K562 (cell line): ENCODE measurements at regions not wholly inside any gene's neighbourhood (a gene's known extent, or its start where the extent isn't known, plus 50 kb on each side); places are given as distances from the start of the nearest gene placed in this dataset.

ENCODE experiments used
- ELF1 ChIP-seq: fragments of 200-800 bp; sonication (Bioruptor generic); IDR thresholded peaks from 2 replicates; pipeline ENCODE4 v1.6.1; 2016; ENCODE audit warnings: missing genetic modification characterization, missing compliant biosample characterization
- GATAD2B ChIP-seq: fragments of 450-650 bp; IDR thresholded peaks from 2 replicates; pipeline ENCODE4 v1.6.1; 2017; ENCODE audit warnings: mild to moderate bottlenecking, borderline replicate concordance
- KDM4B ChIP-seq, 2 experiments: fragments of 450-650 bp in 1 of 2; sonication (generic) in 1 of 2; IDR thresholded peaks; 2 replicates each; pipeline ENCODE4 v1.6.1; 2016 to 2017; ENCODE audit warnings: borderline replicate concordance in 2 of 2, antibody characterized with exemption in 1 of 2, low read depth in 1 of 2, mild to moderate bottlenecking in 1 of 2
- NR2C1 ChIP-seq, 2 experiments: fragments of 450-650 bp; IDR thresholded peaks; 2 replicates each; pipeline ENCODE4 v1.6.1; 2017; ENCODE audit warnings: mild to moderate bottlenecking in 2 of 2, antibody characterized with exemption in 1 of 2, inconsistent platforms in 1 of 2, missing compliant biosample characterization in 1 of 2, missing genetic modification characterization in 1 of 2
- POLR2A ChIP-seq: fragments of 450-650 bp; conservative IDR thresholded peaks from 2 replicates; pipeline ENCODE4 v1.6.1; 2016
- POLR2AphosphoS5 ChIP-seq: IDR thresholded peaks from 2 replicates; pipeline ENCODE4 v1.6.1; 2011; ENCODE audit warnings: mild to moderate bottlenecking, low read depth, low read length, moderate library complexity; ENCODE audit not compliant: control insufficient read depth, insufficient read depth
- TEAD2 ChIP-seq: fragments of 450-650 bp; IDR thresholded peaks from 2 replicates; pipeline ENCODE4 v1.6.1; 2016; ENCODE audit warnings: missing genetic modification characterization, control low read depth, missing compliant biosample characterization
- TF ChIP-seq, protein P1 (sequence below), 2 experiments: fragments of 450-650 bp; formaldehyde crosslinking in 1 of 2; IDR thresholded peaks; 2 replicates each; pipeline versions ENCODE4 v1.4.0 to v1.6.1; 2014 to 2020; ENCODE audit warnings: mild to moderate bottlenecking in 2 of 2, borderline replicate concordance in 1 of 2, low read depth in 1 of 2

GRCh38 chr2:51760441-51760840, 728.5 kb upstream of the NRXN1 start:
- TF ChIP-seq POLR2A: no peak
- TF ChIP-seq ELF1 (tag): no peak
- no peak for TF ChIP-seq NR2C1 (IDR thresholded peaks at IDR 0.05)
- TF ChIP-seq NR2C1 (tag; IDR thresholded peaks at IDR 0.05): no peak
- no peak for TF ChIP-seq KDM4B (IDR thresholded peaks at IDR 0.05; ENCODE audit: borderline replicate concordance in 2 of 2, low read depth in 1 of 2)
- TF ChIP-seq GATAD2B: no peak
- no peak for TF ChIP-seq TEAD2 (tag)
- TF ChIP-seq, protein P1, sequence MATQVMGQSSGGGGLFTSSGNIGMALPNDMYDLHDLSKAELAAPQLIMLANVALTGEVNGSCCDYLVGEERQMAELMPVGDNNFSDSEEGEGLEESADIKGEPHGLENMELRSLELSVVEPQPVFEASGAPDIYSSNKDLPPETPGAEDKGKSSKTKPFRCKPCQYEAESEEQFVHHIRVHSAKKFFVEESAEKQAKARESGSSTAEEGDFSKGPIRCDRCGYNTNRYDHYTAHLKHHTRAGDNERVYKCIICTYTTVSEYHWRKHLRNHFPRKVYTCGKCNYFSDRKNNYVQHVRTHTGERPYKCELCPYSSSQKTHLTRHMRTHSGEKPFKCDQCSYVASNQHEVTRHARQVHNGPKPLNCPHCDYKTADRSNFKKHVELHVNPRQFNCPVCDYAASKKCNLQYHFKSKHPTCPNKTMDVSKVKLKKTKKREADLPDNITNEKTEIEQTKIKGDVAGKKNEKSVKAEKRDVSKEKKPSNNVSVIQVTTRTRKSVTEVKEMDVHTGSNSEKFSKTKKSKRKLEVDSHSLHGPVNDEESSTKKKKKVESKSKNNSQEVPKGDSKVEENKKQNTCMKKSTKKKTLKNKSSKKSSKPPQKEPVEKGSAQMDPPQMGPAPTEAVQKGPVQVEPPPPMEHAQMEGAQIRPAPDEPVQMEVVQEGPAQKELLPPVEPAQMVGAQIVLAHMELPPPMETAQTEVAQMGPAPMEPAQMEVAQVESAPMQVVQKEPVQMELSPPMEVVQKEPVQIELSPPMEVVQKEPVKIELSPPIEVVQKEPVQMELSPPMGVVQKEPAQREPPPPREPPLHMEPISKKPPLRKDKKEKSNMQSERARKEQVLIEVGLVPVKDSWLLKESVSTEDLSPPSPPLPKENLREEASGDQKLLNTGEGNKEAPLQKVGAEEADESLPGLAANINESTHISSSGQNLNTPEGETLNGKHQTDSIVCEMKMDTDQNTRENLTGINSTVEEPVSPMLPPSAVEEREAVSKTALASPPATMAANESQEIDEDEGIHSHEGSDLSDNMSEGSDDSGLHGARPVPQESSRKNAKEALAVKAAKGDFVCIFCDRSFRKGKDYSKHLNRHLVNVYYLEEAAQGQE (IDR thresholded peaks at IDR 0.05; ENCODE audit: borderline replicate concordance): no peak
- TF ChIP-seq, protein P1 (CRISPR knock-in tag; IDR thresholded peaks at IDR 0.05; ENCODE audit: low read depth): no peak
- TF ChIP-seq POLR2AphosphoS5: no peak
